ENCODE measurements at regions not wholly inside any gene's neighbourhood (a gene's known extent, or its start where the extent isn't known, plus 50 kb on each side); places are given as distances from the start of the nearest gene placed in this dataset.

DNA sequence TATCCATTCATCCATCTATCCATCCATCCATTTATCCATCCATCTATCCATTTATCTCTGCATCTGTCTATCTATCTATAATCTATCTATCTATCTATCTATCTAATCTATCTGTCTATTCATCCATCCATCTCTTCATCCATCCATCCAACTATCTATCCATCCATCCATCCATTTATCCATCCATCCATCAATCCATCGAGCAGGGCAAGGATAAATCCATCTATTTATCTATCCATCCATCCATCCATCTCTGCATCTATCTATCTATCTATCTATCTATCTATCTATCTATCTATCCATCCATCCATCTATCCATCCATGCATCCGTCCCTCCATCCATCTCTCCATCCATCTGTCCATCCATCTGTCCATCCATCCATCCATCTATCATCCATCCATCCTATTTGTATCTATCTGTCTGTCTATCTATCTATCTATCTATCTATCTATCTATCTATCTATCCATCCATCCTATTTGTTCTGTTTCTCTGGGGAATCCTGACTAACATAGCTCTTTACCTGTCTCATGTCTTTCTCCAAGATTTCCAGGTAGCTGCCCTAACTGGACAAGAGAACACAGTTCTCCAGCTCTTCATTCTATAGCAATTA, 198.1 kb downstream of the FOXO1 start:
- no peak for DNase-seq
- no peak for TF ChIP-seq POLR2A (IDR thresholded peaks at IDR 0.05; ENCODE audit: low read length)
- TF ChIP-seq GATA1 (IDR thresholded peaks at IDR 0.05; ENCODE audit: low read depth, low read length): no peak

DNA sequence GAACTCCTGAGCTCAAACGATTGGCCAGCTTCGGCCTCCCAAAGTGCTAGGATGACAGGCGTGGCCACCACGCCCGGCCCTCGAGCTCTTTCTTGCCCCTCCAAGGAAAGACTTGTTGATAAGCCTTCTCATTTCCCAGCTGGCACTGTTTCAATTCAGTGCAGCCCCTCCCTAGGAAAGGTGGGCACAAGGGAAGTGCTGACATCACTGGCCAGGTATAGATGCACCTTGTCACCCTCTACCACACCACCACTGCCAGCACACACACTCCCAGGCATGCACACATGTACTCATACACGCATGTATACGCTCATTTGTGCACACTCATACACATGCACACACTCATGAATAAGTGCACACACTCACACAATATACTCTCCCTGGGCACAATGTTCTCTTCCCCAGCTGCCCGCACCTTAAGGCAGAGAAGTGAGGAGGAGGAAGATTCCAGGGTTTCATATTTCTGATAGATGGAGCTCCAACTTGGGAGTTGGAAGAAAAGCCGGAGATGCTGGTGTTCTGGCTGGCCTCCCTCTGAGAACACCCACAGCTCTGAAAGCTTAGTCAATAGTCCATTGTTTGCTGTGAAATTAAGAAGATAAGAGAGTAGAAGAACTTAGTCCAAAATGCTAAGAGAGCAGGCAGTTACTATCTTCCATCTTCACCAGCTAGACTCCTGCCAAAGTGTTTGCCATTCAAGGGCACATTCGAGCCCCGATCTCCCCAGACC, 196.7 kb downstream of the FOXO1 start:
- no peak for DNase-seq
- TF ChIP-seq POLR2A (IDR thresholded peaks at IDR 0.05; ENCODE audit: low read length) (no peak), GATA1 (IDR thresholded peaks at IDR 0.05; ENCODE audit: low read depth, low read length) (no peak)

DNA sequence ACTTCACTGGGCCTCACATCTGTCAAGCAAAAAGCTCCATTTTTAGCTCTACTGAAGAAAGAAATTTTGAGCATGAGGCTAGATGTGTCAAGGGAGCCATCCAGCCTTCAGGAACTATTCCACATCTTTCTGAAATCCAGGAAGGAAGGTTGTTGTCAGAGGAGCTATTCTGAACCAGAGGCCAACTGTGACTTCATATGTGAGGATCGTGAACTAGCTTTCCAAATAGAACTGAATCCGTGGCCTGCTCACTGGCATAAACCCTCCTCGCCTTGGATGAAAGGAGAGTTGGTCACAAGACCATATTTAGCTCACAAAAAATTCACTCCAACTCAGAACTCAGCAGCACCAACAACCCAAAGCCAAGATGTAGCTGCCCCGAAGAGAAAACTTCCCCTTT, 195.8 kb downstream of the FOXO1 start:
- no peak for TF ChIP-seq GATA1 (IDR thresholded peaks at IDR 0.05; ENCODE audit: low read depth, low read length)
- TF ChIP-seq POLR2A (IDR thresholded peaks at IDR 0.05; ENCODE audit: low read length): no peak
- no peak for DNase-seq

DNA sequence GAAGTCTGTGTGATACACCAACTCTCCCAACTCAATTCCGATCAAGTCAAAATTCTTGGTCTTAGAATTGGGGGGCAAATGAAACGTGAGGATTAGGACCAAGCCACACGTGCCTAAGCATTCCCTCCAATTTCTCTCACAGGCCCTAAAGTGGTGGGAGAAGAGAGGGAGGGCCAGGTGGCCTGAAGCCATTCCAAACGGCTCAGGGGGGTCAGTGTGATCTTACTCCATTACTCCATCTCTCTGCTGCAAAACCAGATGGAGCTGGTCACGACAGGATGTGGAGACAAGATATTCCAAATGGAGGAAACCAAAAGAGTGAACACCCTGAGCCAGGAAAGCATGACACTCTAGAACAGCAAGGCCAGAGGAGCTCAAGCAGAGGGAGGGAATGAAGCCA, 195.4 kb downstream of the FOXO1 start:
- DNase-seq: no peak
- TF ChIP-seq POLR2A (IDR thresholded peaks at IDR 0.05; ENCODE audit: low read length) (no peak), GATA1 (IDR thresholded peaks at IDR 0.05; ENCODE audit: low read depth, low read length) (no peak)

DNA sequence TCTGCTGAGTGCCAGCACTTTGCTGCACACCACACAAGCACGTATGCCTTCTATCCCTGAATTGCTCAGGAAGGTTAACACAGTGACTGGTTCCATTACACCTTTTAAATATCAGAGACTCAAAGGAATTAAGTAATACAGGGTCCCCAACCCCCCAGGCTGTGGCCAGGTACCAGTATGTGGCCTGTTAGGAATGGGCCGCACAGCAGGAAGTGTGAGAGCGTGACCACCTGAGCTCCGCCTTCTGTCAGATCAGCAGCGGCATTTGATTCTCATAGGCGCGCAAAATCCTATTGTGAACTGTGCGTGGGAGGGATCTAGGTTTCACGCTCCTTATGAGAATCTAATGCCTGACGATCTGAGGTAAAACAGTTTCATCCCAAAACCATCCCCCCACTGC, 194.5 kb downstream of the FOXO1 start:
- TF ChIP-seq GATA1 (IDR thresholded peaks at IDR 0.05; ENCODE audit: low read depth, low read length): no peak
- no peak for TF ChIP-seq POLR2A (IDR thresholded peaks at IDR 0.05; ENCODE audit: low read length)
- DNase-seq: no peak

GRCh38 chr13:40472427-40473220, 193.8 kb downstream of the FOXO1 start:
- no peak for TF ChIP-seq GATA1 (IDR thresholded peaks at IDR 0.05; ENCODE audit: low read depth, low read length)
- no peak for TF ChIP-seq POLR2A (IDR thresholded peaks at IDR 0.05; ENCODE audit: low read length)
- DNase-seq: no peak

GRCh38 chr13:40475617-40476016, 190.8 kb downstream of the FOXO1 start:
- no peak for DNase-seq
- TF ChIP-seq POLR2A (IDR thresholded peaks at IDR 0.05; ENCODE audit: low read length) (no peak), GATA1 (IDR thresholded peaks at IDR 0.05; ENCODE audit: low read depth, low read length) (no peak)

- no peak for DNase-seq
- TF ChIP-seq GATA1 (IDR thresholded peaks at IDR 0.05; ENCODE audit: low read depth, low read length) (no peak), POLR2A (IDR thresholded peaks at IDR 0.05; ENCODE audit: low read length) (no peak)
These were observed 190.1 kb downstream of the FOXO1 start for GRCh38 chr13:40476175-40476958.

GRCh38 chr13:40477623-40478608, 188.5 kb downstream of the FOXO1 start:
- DNase-seq: no peak

DNA sequence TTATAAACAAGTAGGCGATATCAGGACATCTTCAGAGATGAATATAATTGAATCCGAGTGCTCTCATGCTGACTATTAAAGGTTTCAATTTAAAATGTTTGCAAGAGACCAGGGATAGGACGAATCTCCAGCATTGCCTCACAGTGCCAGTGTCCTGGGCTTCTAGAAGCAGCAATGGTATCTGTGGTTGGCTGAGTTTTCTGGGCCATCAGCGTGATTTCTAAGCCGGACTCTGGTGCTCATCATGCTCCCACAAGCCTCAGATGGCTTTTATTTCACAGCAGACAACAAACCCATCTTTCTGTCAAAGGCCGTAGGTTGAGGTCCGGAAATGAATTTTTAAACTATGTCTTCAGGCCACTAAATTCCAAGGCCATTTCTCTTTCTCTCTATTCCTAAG, 187.7 kb downstream of the FOXO1 start:
- no peak for DNase-seq
- no peak for TF ChIP-seq GATA1 (IDR thresholded peaks at IDR 0.05; ENCODE audit: low read depth, low read length)
- TF ChIP-seq POLR2A (IDR thresholded peaks at IDR 0.05; ENCODE audit: low read length): no peak

More at GRCh38 chr13:40477623-40478608, 188.5 kb downstream of the FOXO1 start:
- no peak for TF ChIP-seq GATA1 (IDR thresholded peaks at IDR 0.05; ENCODE audit: low read depth, low read length)
- no peak for TF ChIP-seq POLR2A (IDR thresholded peaks at IDR 0.05; ENCODE audit: low read length)

GRCh38 chr13:40479196-40479845, 187.1 kb downstream of the FOXO1 start:
- no peak for DNase-seq
- TF ChIP-seq POLR2A (IDR thresholded peaks at IDR 0.05; ENCODE audit: low read length) (no peak), GATA1 (IDR thresholded peaks at IDR 0.05; ENCODE audit: low read depth, low read length) (no peak)

Data from erythroblast (primary cell).